Left lung (tissue), 4 donors: ENCODE measurements at regions not wholly inside any gene's neighbourhood (a gene's known extent, or its start where the extent isn't known, plus 50 kb on each side); places are given as distances from the start of the nearest gene placed in this dataset.

Experiments used
- ATAC-seq: fragments of 200-7000 bp; cut with Tn5 transposase; one replicate; pipeline ENCODE4 v1.9.1; 2020; ENCODE audit warnings: moderate library complexity
- DNase-seq, 4 donors: peaks; one replicate each; pipeline ENCODE4 v3.0.0-alpha.2; 2013 to 2020
- H3K27ac ChIP-seq, 2 donors: fragments of 200-600 bp; sonication (generic) in 1 of 2; one replicate each; pipeline versions ENCODE4 v1.5.0 to v1.8.0; 2020 to 2021
- H3K27me3 ChIP-seq, 2 donors: fragments of 200-600 bp; sonication (generic) in 1 of 2; one replicate each; pipeline versions ENCODE4 v1.5.0 to v1.8.0; 2020 to 2021
- H3K36me3 ChIP-seq, 2 donors: fragments of 200-600 bp; sonication (generic) in 1 of 2; one replicate each; pipeline versions ENCODE4 v1.5.0 to v1.8.0; 2020 to 2021
- H3K4me1 ChIP-seq, 2 donors: fragments of 200-600 bp; one replicate each; pipeline ENCODE4 v1.8.0; 2021
- H3K4me3 ChIP-seq, 2 donors: fragments of 200-600 bp; sonication (generic) in 1 of 2; one replicate each; pipeline versions ENCODE4 v1.5.0 to v1.8.0; 2020 to 2021; ENCODE audit warnings: mild to moderate bottlenecking in 1 of 2
- H3K9me3 ChIP-seq, 2 donors: fragments of 200-600 bp; sonication (generic) in 1 of 2; one replicate each; pipeline versions ENCODE4 v1.5.0 to v1.8.0; 2020 to 2021
- intact Hi-C, 2 donors: fragments of 100-400 bp; cut with DNase I; formaldehyde crosslinking; loops; one replicate each; pipeline versions ENCODE4 v1.11.2 to v1.14.2; 2022
- TF ChIP-seq, protein P1 (sequence below), 2 donors: fragments of 200-600 bp; sonication (generic) in 1 of 2; IDR thresholded peaks; one replicate each; pipeline versions ENCODE4 v1.5.0 to v1.8.0; 2021; ENCODE audit warnings: antibody characterized with exemption in 2 of 2
- donor health status: DM: no; HTN: yes; CAD: no.
- donor health status: DM: no; HTN: no; CAD: no.

DNA sequence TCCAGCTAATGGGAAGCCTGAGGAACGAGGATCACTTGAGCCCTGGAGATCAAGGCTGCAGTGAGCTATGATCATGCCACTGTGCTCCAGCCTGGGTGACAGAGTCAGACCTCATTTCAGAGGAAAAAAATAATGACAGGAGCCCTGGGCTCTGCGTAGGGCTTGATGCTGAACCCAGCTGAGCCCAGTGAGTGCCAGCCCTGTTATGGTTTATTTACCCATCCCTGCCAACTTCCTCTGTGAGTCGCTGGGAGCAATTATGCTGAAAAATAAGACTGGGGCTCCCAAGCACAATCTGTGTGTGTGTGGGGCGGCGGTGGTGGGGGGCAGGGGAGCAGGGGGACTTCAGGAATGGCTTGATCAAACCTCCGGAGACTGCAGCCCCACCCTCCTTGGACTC lies 75.9 kb upstream of the PMEPA1 start:
- DNase-seq (no peak), ATAC-seq (no peak)
- Histone ChIP-seq H3K27ac (no peak overlapping the region), H3K9me3 (no peaks in the 10 kb centered on the region), H3K36me3 (no peaks in the 10 kb centered on the region), H3K4me3 (no peak overlapping the region), H3K4me1 (no peaks in the 10 kb centered on the region), H3K27me3 (no peaks in the 10 kb centered on the region)
- TF ChIP-seq, protein P1, sequence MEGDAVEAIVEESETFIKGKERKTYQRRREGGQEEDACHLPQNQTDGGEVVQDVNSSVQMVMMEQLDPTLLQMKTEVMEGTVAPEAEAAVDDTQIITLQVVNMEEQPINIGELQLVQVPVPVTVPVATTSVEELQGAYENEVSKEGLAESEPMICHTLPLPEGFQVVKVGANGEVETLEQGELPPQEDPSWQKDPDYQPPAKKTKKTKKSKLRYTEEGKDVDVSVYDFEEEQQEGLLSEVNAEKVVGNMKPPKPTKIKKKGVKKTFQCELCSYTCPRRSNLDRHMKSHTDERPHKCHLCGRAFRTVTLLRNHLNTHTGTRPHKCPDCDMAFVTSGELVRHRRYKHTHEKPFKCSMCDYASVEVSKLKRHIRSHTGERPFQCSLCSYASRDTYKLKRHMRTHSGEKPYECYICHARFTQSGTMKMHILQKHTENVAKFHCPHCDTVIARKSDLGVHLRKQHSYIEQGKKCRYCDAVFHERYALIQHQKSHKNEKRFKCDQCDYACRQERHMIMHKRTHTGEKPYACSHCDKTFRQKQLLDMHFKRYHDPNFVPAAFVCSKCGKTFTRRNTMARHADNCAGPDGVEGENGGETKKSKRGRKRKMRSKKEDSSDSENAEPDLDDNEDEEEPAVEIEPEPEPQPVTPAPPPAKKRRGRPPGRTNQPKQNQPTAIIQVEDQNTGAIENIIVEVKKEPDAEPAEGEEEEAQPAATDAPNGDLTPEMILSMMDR (IDR thresholded peaks at IDR 0.05), result no peak
- intact Hi-C loops, result no loop called here

GRCh38 chr20:57785061-57785460 lies 75.2 kb upstream of the PMEPA1 start:
- intact Hi-C loops, result no loop called here
- H3K27me3 ChIP-seq, result no peaks in the 10 kb centered on the region
- H3K9me3 ChIP-seq, result no peaks in the 10 kb centered on the region
- ATAC-seq (no peak), DNase-seq (no peak)
- H3K27ac ChIP-seq, result no peak overlapping the region
- no peak overlapping the region for H3K4me3 ChIP-seq
- H3K4me1 ChIP-seq, result no peaks in the 10 kb centered on the region
- TF ChIP-seq, protein P1 (IDR thresholded peaks at IDR 0.05), result no peak
- H3K36me3 ChIP-seq, result no peaks in the 10 kb centered on the region

DNA sequence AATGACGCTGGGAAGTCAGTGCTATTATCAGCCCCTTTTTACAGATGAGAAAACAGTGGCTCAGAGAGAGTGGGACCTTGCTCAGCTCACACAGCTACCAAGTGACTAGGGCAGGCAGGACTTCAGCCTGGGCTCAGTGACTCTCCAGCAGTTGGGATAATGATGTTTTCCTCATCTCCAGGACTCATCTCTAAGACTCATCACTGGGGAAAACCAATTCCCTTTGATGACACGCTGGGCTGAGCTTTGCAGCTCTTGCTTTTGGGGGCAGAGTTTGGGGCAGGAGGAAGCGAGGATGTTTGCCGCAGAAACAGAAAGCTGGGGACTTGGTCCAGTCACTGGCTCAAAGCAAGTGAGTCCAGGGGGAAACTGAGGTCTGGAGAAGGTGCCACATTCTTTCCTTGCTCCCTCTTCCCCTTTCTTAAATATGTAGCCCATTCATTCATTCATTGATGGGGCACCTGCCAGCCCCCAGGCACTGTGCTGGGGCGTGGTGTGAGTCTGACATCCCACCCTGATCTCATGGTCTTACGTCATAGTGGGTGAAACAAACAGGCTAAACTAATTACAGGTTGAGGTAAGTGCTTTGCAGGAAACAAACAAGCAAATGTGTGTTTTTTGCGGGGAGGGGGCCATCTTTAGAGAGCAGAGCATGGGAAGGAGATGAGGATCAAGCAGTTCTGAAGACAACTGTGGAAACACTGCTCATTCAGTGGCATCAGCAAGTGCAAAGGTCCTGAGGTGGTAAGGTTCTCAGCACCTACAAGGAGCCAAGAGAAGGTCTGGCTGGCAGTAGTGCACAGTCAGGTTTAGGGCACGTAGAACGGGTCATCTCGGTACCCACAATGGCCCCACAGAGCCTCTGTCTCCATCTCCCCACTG lies 74.4 kb upstream of the PMEPA1 start:
- no peak for ATAC-seq

DNA sequence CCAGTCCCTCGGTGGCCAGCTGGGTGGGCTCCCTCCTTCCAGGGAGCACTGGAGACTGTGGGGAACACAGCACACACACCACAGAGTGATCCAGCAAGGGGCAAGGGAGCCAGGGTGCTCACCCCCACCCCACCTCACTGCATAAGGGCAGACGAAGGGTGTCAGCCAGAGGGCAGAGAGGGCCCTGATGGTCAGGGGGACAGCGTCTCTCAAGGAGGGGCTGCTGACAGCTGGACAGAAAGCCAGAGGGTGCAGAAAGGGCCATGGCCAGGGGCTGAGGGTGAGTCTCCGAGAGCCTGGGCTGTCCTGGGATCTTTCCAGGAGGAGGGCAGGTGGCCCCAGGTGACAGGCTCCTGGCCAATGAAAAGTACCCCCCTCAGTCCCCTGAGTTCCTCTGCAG lies 73.4 kb upstream of the PMEPA1 start:
- Histone ChIP-seq H3K27ac (no peak overlapping the region), H3K36me3 (no peaks in the 10 kb centered on the region), H3K4me1 (no peaks in the 10 kb centered on the region), H3K4me3 (no peak overlapping the region), H3K27me3 (no peaks in the 10 kb centered on the region), H3K9me3 (no peaks in the 10 kb centered on the region)
- DNase-seq, result peak in 1 of 4 donors; percentile 37
- TF ChIP-seq, protein P1 (IDR thresholded peaks at IDR 0.05), result no peak
- no peak for ATAC-seq
- intact Hi-C loops, result no loop called here

More for the DNA sequence above, 74.4 kb upstream of the PMEPA1 start:
- Histone ChIP-seq H3K27me3 (no peaks in the 10 kb centered on the region), H3K9me3 (no peaks in the 10 kb centered on the region), H3K4me1 (no peaks in the 10 kb centered on the region), H3K27ac (no peak overlapping the region), H3K4me3 (no peak overlapping the region), H3K36me3 (no peaks in the 10 kb centered on the region)
- DNase-seq, result no peak
- TF ChIP-seq, protein P1 (IDR thresholded peaks at IDR 0.05), result no peak
- intact Hi-C loops, result no loop called here

DNA sequence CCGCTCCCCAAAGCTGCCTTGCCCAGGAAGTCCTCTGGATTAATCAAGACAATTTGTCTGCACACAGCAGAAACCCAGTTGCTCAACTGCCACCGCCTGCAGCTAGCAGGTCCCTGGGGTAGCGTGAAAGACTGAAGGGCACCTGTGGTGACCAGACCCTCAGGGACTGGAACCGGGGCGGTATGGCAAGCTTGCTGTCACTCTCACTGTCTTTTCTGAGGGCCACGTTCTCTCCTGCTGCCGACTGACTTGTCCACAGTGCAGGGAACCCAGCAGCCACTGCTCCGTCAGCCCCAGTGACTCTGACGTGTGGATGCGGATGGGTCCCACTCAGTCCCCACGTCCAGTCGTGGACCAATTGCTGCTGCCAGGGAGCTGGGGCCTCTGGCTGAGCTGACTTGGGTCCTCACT lies 72.8 kb upstream of the PMEPA1 start:
- Histone ChIP-seq H3K36me3 (no peaks in the 10 kb centered on the region), H3K4me3 (no peak overlapping the region), H3K4me1 (no peaks in the 10 kb centered on the region), H3K9me3 (no peaks in the 10 kb centered on the region), H3K27me3 (no peaks in the 10 kb centered on the region), H3K27ac (no peak overlapping the region)
- TF ChIP-seq, protein P1 (IDR thresholded peaks at IDR 0.05), result no peak
- DNase-seq, result peak in 1 of 4 donors; percentile 56
- no peak for ATAC-seq
- intact Hi-C loops, result no loop called here
